Ovary (tissue), 3 donors: ENCODE measurements at regions not wholly inside any gene's neighbourhood (a gene's known extent, or its start where the extent isn't known, plus 50 kb on each side); places are given as distances from the start of the nearest gene placed in this dataset.

Experiments
- CTCF ChIP-seq, 3 donors: fragments of 450-650 bp in 2 of 3; fragments of 200-600 bp in 1 of 3; IDR thresholded peaks; one replicate each; pipeline versions ENCODE4 v1.5.1 to v1.8.0; 2016 to 2022; ENCODE audit warnings: antibody characterized with exemption in 3 of 3, mild to moderate bottlenecking in 1 of 3
- EP300 ChIP-seq: sonication (generic); formaldehyde crosslinking; IDR thresholded peaks from one replicate; pipeline ENCODE4 v1.6.1; 2017; ENCODE audit warnings: antibody characterized with exemption
- POLR2A ChIP-seq: fragments of 450-650 bp; IDR thresholded peaks from one replicate; pipeline ENCODE4 v1.6.1; 2017; ENCODE audit warnings: antibody characterized with exemption, mild to moderate bottlenecking, moderate library complexity
- donor health status: DM: no; HTN: no; CAD: no.

GRCh38 chr3:25960776-25961175, 170.9 kb downstream of the OXSM start:
- TF ChIP-seq CTCF (IDR thresholded peaks at IDR 0.05), result no peak
- no peak for TF ChIP-seq POLR2A
- no peak for TF ChIP-seq EP300
